HT1080 (cell line): ENCODE measurements at regions not wholly inside any gene's neighbourhood (a gene's known extent, or its start where the extent isn't known, plus 50 kb on each side); places are given as distances from the start of the nearest gene placed in this dataset.
"Not testable (repeated sequence)": the region's sequence is repeated elsewhere in the genome, so short reads cannot be mapped to it uniquely, and the experiment has no call there.

Source experiments
- DNase-seq: peaks from one replicate; pipeline ENCODE4 v3.0.0-alpha.2; 2015; ENCODE audit warnings: low read depth

DNA sequence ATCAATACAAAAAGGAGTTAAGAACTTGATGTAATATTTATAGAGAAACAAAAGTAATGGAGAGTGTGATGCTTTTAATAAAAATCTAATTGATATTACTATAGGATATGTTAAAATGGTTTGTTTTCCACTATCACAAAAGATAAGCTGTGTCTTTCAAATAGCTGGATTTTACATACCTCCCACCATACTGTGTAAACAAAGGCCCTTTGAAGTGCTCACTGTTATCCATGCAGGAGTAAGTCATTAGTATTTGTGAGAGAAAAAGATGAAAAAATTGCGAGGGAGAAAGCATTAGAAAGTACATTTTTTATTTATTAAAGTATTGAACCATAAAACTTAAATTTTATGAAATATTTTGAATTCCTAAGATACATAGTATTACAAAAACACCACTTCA is 733.0 kb downstream of the GRIK2 start:
- no peak for DNase-seq

DNA sequence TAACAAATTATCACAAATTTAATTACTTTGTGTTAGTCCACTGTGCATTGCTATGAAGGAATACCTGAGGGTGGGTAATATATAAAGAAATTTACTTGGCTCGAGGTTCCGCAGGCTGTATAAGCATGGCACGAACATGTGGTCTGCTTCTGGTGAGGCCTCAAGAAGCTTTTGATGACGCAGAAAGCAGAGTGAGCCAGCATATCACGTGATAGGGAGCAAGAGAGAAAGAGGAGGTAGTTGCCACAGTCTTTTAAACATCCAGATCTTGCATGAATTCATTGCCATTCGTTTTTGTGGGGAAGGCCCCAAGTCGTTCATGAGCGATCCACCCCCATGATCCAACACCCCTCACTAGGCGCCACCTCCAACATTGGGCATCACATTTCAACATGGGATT is 733.7 kb downstream of the GRIK2 start:
- DNase-seq, result no peak

DNA sequence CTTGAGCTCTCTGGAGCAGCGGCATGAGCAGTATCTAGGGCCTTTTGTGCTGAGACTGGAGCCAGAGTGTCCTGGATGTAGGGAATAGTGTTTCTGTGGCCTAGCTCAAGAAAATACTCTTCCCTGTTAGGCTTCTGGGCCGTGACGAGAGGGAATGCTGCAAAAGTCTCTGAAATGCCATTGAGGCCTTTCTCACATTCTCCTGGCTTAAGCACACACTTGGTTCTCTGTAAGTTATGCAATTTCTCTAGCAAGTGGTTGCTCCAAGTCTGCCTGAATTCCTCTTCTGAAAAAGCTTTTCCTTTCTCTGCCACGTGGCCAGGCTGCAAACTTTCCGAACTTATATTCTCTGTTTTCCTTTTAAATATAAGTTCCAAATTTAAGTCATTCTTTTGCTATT is 744.4 kb downstream of the GRIK2 start:
- DNase-seq, result no peak

DNA sequence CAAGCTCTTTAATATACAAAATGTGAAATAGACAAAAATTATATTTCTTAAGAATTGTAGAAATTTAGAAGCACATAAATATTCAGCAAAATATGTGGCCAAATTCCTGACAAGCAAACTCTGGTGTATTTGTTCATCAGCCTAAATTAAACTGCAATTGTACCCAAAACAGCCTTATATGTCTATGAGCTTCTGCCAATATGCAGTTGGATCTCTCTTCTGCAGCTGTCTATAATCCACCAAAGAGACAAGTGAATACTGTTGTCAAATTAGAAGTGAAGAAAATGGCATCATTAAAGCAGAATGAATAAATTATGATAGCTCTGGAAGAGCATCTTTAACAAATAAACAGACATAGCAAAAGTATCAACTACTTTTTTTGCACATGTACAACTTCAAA is 755.7 kb downstream of the GRIK2 start:
- DNase-seq, result no peak

DNA sequence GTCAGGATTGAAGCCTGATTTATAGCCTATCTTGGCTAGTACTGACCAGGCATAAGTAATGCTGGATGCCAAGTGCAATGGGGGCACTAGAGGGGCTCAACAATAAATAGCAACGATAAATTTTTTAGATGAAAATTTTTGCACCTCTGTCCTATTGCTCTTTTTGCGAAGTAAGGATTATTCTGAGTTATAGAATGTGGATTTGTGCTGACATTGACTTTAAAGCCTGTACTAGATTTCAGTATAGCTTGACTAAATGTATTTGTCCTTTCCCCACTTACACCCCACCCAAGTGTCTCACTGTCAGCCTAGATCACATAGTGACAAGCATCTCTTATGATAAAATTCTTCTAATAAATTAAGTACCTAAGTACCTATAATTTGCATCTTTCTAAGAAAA is 757.0 kb downstream of the GRIK2 start:
- DNase-seq, result no peak

DNA sequence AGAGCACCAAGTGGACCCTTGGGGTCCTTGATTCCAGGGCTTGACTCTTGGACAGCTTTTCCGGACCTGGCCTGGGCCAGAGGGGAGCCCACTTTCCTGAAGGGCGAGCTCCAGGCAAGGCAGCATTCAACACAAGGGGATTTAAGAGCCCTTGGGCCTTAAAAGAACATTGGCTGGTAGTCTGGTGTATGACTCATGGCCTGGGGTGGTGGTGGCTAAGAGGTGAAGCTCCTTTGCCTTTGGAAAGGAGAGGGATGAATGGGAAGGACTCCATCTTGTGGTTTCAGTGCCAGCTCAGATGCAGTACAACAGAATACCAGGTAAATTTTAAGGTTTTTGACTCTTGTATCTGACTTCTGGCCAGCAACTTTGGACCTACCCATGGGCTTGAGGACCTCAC is 760.7 kb downstream of the GRIK2 start:
- DNase-seq, result peak; percentile 57

DNA sequence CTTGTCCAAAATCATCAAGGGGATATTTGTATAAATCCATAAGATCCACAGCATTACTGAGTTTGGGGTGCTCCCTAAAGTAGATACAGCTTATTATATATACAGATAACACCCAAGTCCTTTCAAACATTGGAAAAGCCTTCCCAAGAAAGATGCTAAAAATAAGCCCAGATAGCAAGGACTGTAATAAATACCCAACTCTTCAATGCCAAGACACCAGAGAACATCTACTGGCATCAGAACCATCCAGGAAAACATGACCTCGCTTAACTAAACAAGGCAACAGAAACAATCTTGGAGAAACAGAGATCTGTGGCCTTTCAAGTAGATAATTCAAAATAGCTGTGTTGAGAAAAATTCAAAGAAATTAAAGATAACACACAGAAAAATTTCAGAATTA is 761.4 kb downstream of the GRIK2 start:
- no peak for DNase-seq

DNA sequence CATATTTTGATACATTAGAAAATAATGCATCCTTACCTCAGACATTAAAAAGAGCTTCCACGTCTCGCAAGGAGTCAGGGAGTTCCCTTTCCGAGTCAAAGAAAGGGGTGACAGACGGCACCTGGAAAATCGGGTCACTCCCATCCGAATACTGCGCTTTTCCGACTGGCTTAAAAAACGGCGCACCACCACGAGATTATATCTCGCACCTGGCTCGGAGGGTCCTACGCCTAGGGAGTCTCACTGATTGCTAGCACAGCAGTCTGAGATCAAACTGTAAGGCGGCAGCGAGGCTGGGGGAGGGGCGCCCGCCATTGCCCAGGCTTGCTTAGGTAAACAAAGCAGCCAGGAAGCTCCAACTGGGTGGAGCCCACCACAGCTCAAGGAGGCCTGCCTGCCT is 776.3 kb downstream of the GRIK2 start:
- DNase-seq, result not testable (repeated sequence)

DNA sequence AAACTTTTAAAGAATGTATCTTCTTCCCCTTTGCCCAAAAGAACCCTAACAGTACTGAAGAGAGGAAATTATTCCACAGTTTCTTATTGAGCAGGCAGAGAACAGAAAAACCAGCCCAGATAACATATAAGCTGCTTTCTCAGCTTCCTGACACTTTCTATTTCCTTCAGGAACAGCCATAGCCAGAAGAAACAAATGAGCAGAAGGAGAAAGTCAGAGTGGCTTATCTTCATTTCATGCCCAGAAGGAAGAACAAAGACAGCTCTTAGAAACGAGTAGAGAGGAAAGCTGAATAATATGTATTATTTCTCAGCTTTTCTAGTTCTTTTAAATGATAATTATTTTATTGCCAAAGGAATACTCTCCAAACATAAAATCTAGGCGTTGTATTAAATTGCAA is 793.7 kb downstream of the GRIK2 start:
- DNase-seq, result no peak

DNA sequence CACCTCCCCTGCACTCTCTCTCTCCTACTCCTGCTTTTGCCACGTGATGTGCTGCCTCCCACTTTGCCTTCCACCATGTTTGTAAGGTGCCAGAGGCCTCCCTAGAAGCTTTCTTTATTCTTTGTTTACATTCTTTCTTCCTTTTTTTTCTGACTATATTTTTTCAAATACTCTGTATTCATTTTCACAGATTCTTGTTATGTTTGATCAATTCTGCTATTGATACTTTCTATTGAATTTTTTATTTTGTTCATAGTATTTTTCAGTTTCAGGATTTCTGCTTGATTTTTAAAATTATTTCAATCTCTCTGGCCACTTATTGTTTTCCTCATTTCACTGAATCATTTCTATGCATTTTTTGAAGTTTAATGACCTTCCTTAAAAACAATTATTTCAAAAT is 801.8 kb downstream of the GRIK2 start:
- no peak for DNase-seq

DNA sequence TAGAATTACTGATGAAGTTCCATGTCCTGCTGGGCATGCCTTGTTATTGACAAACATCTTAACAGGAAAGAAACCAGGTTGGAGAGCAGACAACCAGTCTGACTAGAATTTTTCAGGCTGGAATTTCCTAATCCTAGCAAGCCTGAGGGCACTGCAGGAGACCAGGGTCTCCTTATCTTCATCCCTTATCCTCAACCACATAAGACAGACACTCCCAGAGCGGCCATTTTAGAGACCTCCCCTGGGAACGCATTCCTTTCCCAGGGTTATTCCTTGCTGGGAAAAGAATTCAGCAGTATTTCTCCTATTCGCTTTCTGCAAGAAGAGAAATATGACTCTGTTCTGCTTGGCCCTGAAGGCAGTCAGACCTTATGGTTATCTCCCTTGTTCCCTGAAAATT is 803.7 kb downstream of the GRIK2 start:
- no peak for DNase-seq

DNA sequence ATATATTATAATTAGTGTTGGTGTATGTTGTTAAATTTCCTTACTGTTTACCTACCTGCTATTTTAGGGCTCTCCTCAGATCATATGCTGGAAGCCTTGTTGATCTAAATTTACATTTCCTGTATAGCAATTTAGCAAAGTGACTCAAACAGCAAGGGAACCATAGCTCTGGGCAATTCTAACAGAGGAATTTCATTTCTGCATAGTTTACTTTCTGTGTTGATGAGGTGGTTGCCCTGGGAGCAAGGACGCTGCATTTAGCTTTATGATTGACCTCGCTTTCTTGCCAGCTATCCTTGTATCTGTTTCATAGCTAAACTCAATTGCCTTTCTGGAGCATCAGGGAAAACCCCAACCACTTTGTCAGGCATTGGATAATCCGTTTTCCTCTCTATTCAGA is 810.8 kb downstream of the GRIK2 start:
- DNase-seq, result no peak

DNA sequence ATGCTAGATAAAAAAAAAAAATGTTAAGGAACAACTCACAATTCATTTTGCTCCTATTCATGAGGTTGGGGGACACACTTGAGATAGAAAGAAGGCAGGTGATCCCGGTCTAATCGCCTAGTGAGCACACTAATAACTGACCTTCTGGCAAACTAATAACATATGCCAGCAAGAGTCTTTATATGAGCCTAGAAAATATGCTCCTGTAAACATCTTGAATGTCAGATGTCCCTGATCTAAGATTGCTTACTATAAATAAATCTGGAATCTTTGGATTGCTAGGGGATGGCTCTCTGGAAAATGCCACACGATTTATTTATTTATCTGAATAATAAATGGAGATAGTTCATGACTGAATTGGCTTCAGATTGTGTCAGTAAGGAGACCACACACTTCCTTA is 821.9 kb downstream of the GRIK2 start:
- no peak for DNase-seq

DNA sequence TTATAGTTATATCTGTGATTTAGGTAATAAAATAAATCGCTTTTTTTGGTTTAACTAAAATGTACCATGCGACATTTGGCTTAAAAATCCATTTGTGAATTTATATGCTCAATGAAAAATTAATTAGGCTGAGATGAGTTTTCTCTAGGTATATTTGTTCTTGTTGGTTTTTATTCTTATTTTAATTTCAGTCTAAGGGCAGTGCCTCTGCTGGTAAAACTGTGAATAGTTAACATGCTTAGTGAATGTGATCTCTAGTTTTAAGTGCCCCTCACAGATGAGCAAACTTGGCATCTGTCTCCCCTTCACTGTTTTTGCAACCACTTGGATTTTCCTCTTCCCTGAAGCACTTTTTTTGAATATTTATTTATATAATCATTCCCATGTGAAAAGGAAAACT is 822.7 kb downstream of the GRIK2 start:
- DNase-seq, result no peak

DNA sequence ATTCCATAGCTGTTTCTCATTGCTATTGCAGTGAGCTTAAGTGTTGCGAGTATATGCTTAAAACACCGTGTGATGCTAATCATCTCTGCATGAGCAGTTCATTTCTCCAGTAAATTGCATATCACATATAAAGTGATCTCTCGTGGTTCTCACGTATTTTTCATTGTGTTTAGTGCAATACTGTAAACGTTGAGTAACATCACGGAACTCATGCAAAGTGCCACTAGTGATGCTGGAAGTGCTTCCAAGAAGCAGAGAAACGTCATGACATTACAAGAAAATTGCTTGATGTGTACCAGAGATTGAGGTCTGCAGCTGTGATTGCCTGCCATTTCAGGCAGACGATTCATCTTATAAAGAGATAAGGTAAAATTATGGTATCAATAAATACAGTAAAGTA is 830.4 kb downstream of the GRIK2 start:
- DNase-seq, result no peak

DNA sequence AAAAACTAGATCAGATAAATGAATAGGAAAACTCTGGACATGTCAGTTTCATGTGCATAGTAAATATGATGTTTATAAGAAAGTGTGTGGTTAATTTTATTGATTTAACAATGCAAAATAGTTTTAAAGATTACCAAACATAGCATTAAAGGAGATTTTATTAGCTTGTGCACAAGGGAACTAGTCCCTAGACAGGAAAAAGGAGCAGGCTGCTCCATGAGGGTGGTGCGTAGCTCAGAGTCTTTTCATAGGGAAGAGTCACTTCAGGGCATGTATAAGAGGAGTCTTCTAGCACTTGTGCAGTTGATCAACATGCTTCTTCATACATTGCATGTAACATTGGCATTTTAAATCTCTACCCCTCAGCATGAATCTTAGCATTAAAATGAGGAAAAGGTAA is 835.8 kb downstream of the GRIK2 start:
- no peak for DNase-seq
